ENCODE measurements at regions not wholly inside any gene's neighbourhood (a gene's known extent, or its start where the extent isn't known, plus 50 kb on each side); places are given as distances from the start of the nearest gene placed in this dataset.

DNA sequence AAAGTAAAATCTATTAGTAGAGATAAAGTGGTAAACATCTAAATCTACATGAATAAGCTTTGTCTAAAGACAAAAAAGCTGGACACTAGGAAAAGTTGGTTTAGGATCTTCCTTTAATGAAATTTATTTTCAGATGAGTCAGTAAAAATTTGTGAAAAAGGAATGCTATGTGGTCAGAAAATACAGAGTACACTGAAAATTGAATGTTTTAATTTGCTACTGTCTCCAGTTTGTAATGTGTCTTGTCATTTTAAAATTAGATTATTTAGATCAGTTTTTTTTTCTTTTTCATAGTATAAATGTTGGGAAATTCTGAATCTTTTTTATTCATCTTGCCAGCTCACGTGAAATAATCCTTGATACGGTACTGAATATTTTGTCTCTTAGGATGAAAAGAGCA lies 56.9 kb downstream of the SLITRK6 start:
- no peak for DNase-seq

DNA sequence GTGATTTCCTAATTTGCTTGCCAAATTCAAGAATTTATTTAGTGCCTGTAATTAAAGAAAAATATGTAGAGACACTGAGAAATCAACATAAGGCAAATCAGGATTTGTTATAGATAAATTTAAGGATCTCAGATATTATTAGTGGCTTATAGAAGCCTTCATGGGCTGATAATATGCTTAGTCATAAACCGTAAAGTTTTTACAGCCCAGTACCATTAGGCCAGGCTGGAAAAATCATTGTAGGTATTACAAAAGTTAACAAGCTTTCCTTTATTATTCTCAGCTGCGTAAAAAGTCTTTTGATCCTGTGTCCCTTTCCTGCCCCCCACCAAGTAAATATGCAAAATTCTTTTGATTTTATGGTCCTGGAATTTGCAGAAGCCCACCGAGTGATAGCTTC lies 58.2 kb downstream of the SLITRK6 start:
- DNase-seq, result no peak

DNA sequence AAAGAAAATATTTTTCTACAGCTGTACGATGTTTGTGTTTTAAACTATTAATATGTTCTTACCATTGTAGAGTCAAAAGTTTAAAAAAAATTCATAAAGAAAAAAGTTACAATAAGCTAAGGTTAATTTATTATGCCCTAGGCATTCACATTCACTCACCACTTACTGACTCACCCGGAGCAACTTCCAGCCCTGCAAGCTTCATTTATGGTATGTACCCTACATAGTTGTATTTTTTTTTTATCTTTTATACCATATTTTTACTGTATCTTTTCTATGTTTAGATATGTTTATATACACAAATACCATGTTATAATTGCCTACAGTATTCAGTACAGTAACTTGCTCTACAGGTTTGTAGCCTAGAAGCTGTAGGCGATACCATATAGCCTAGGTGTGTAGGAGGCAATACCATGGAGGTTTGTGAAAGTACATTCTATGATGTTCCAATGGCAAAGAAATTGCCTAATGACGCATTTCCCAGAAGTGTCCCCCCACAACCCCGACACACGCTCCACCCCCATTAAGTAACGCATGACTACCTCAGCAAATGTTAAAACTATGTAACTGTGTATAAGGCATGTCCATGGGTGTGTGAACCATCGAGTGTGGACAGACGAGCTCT lies 60.4 kb downstream of the SLITRK6 start:
- DNase-seq, result no peak

GRCh38 chr13:85737952-85738351 lies 61.3 kb downstream of the SLITRK6 start:
- DNase-seq, result no peak

GRCh38 chr13:85729296-85729695 lies 69.9 kb downstream of the SLITRK6 start:
- no peak for DNase-seq

GRCh38 chr13:85728811-85729210 lies 70.4 kb downstream of the SLITRK6 start:
- no peak for DNase-seq

DNA sequence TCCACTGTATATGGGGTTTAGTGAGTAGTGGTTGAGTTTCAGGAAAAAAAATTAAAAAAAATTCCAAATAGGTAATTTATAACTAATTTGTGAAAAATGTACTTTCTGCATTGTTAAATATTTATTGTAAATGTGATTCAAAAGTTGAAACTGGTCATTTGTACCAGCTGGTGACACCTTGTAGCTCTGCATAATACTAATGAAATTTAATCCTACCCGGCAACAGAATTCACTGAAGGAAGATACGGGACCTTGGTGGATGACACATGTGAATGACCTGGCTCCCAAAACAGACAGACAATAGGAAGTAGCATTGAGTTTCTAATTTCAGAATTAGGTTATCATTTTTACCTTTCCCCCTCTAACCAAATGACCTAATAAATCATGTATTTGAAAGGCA lies 73.8 kb downstream of the SLITRK6 start:
- no peak for DNase-seq

- no peak for DNase-seq
Observed at GRCh38 chr13:85724546-85725432, 74.4 kb downstream of the SLITRK6 start.

DNA sequence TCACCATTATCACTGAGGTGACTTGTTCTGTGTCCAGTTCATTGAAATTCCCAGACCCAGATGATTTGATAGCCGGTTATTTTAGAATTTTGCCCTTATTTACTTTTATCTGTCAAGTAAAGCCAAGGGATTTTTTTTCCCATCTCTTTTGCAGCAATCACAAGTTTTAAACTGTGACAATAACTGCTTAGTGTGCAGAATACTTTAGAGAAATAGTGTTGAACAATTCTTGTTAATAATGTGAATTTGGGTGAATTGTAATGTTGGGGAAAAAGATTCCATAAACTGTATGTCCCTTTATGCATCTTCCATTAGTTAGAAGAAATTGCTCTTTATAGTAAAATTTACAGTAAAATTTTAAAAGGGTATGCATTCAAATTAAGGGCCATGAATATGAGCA lies 79.5 kb downstream of the SLITRK6 start:
- DNase-seq, result no peak

DNA sequence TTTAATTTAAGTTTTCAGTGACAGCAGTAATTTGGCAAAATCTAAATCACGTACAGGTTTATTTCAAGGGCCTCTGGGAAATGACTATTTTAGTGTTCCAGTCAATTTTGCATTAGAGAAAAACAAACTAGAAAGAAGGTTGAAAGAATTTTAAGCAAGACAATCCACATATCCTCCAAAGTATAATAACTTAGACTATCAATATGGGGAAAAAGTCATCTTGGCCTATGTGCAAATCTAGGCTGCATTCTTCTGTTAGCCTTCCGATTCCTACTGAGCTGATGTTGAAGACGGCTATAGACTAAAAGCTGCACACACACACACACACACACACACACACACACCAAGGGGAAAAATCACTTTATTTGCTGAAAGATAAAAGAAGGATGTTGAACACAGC lies 81.3 kb downstream of the SLITRK6 start:
- no peak for DNase-seq

- no peak for DNase-seq
Observed at GRCh38 chr13:85710545-85710944, 88.7 kb downstream of the SLITRK6 start.

- DNase-seq, result no peak
Observed at GRCh38 chr13:85709721-85710120, 89.5 kb downstream of the SLITRK6 start.

- DNase-seq, result no peak
Observed at GRCh38 chr13:85709072-85709471, 90.1 kb downstream of the SLITRK6 start.

DNA sequence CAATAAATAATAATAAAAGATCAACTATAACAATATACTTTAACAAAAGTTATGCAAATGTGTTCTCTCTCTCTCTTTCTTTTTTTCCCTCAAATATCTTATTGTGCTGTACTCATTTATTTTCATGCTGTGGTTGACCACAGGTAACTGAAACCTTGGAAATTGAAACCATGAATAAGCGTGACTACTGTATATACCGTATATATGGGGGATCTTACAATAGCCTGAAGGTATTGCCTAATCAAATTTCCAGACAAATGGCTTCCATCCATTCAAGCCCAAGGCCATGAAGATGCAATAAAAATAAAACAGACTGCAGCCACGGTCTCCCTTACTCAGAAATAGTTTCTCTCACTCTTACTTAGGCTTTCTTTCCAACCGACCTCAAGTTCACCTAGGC lies 98.3 kb downstream of the SLITRK6 start:
- DNase-seq, result no peak

DNA sequence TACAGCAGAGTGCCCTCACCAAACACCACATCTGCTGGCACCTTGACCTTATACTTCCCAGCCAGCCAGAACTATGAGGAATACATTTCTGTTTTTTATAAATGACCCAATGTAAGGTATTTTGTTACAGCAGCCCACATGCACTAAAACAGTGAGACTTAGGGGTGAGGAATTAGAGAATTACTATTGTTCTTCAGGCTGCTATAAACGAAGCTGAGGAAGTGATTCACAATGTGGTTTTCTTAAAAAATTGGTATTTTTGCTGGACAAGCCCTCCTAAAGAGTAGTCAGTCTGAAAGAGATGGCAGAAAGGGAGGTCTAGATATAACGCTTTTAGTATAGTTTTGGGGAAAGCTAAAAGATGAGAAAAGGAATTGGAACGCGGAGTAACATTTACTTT lies 101.0 kb downstream of the SLITRK6 start:
- DNase-seq, result no peak

GRCh38 chr13:85694992-85695391 lies 104.2 kb downstream of the SLITRK6 start:
- DNase-seq, result no peak

DNA sequence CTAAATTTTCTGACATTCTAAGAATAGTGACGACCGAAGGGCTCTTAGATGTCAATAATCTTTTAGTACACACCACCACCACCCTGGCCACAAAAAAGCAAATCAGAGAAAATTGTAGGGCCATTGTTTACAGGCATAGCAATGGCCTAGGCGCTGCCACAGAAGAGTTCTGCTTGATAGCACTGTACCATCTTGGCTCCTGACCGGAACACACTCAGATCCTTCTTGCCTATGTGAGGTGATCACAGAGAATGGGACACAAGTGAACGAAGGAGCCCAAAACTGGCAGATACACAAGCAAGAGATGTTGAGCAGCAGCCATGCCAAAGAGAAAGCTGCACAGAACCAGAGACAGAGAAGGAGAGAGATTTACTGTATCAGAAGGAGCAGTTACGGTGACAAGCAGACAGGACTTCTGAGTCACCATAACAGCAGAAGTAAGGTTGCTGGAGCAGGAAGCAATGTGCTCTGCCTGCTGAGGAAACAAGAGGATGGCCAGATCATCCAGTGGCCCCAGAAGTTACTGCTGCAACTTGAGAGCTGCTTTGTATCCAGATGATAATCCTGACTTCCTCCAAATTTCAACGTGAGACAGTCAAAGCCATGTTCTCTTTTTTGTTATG lies 105.2 kb downstream of the SLITRK6 start:
- DNase-seq, result no peak

DNA sequence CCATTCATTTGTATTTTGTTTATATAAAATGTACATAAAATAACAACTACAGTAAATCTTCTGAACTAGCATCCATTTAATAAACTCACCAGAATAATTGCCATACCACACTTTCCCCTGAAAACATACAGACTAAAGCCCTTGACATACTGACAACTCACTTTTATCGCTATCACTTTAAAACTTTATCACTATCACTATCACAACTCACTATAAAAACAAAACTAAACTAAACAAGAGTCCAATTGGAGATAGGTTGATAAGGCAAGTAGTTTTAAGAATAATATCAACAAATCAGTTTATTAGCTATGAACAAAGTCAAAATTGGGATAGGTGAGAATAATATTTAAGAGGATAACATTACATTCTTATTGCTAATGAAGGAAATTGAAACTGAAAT lies 108.9 kb downstream of the SLITRK6 start:
- no peak for DNase-seq

DNA sequence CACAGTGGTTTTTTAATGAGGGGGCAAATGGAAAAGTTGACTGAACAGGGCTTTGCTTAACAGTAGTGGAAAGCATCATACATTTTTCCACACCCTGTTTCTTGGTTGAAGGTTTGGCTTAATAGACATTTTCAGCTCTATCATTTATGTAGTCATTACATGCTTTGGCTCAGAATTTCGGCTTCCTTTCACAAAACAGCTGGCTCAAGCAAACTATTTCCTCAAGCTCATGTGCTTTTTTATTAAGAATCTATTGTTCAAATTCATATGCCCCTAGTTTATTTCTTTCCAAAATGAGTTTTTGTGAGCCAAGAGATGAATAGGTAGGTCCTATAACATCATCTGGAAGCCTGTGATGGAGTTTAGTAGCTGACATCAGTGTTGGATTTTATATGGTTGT lies 113.8 kb downstream of the SLITRK6 start:
- DNase-seq, result no peak

DNA sequence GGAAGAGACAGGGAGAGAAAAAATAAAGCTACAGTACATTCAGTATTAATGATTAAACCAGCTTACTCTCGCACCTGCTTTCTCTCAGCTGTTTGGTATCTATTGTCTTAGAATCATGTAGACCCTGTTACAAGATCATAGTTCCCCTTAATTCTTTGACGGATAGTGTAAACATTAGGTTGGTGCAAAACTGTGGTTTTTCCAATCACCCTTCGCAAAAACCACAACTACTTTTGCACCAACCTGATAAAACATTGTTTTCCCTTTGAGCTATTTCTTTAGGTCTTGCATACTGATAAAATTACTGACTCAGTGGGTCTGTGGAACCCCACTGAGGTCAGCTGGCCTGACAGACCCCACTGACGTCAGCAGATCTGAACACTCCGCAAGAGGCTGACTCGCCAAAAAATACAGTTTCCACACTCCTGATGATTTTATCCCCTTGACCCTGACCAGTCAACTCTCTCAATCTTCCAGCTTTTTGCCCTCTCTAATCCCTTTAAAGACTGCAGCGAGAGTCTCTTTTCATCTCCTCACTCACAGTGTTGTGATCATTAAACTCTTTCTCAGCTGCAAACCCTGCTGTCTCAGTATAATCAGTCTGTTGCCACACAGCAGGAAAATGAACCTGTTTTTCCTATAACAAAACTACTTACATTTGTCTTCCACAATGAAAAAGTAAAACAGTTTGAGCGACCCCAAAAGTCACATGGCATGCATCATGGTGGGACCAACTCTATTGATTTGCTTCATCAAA lies 123.9 kb downstream of the SLITRK6 start:
- no peak for DNase-seq

DNA sequence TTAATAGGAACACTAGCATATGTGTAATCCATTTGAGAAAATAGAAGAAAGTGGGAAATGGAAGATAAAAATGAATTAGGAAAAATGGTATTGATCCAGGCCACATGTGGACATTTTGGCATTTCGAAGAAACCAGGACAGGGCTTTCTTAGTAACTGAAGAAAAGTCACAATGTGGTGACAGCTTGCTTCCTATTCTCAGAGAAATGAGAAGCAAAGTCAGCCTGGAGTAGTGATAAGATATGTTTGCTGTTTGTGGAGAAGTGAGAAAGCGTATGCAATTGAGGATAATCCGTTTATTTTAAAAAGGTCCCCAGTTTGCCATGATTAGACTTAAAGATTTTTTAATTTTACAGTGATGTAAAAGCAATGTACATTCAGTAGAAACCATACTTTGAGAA lies 127.9 kb downstream of the SLITRK6 start:
- no peak for DNase-seq

- no peak for DNase-seq
Observed at GRCh38 chr13:85666356-85666755, 132.9 kb downstream of the SLITRK6 start.

DNA sequence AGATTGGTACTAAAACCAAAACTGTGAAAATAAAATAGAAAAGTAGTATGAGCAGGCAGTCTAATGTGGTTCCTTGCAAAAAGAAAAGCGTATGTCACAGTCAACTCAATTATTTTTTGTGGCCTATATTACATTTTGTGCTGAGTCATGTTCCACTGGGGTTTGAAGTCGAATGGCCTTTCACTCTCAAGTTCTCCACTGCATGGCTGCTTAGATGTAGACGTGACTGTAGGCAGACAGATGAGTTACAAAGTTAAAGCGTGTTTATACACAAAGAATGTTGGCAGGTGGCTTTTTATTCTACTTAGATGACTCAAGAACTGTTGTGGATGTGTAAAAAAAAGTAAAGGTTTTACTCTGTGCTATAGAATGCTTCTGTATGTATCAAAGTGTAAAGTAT lies 133.9 kb downstream of the SLITRK6 start:
- DNase-seq, result no peak

Measured in right kidney (tissue), 1 donor.